ENCODE measurements at regions not wholly inside any gene's neighbourhood (a gene's known extent, or its start where the extent isn't known, plus 50 kb on each side); places are given as distances from the start of the nearest gene placed in this dataset.

- no peak for DNase-seq (ENCODE audit: low read depth in 4 of 4, low spot score in 3 of 4)
These were observed 836.5 kb upstream of the CXADR start for GRCh38 chr21:16676391-16676790.

- DNase-seq (ENCODE audit: low read depth in 4 of 4, low spot score in 3 of 4) = no peak
These were observed 834.2 kb upstream of the CXADR start for GRCh38 chr21:16678429-16679160.

- no peak for DNase-seq (ENCODE audit: low read depth in 4 of 4, low spot score in 3 of 4)
These were observed 817.8 kb upstream of the CXADR start for GRCh38 chr21:16695074-16695473.

GRCh38 chr21:16707274-16707673 is 805.6 kb upstream of the CXADR start:
- DNase-seq (ENCODE audit: low read depth in 4 of 4, low spot score in 3 of 4) = no peak

- no peak for DNase-seq (ENCODE audit: low read depth in 4 of 4, low spot score in 3 of 4)
These were observed 804.6 kb upstream of the CXADR start for GRCh38 chr21:16708101-16708835.

- no peak for DNase-seq (ENCODE audit: low read depth in 4 of 4, low spot score in 3 of 4)
These were observed 802.8 kb upstream of the CXADR start for GRCh38 chr21:16709866-16710550.

- no peak for DNase-seq (ENCODE audit: low read depth in 4 of 4, low spot score in 3 of 4)
These were observed 801.1 kb upstream of the CXADR start for GRCh38 chr21:16711757-16712156.

- DNase-seq (ENCODE audit: low read depth in 4 of 4, low spot score in 3 of 4) = no peak
These were observed 799.3 kb upstream of the CXADR start for GRCh38 chr21:16713331-16714117.

GRCh38 chr21:16740511-16740910 is 772.3 kb upstream of the CXADR start:
- no peak for DNase-seq (ENCODE audit: low read depth in 4 of 4, low spot score in 3 of 4)

GRCh38 chr21:16741141-16741665 is 771.6 kb upstream of the CXADR start:
- no peak for DNase-seq (ENCODE audit: low read depth in 4 of 4, low spot score in 3 of 4)

- DNase-seq (ENCODE audit: low read depth in 4 of 4, low spot score in 3 of 4) = no peak
These were observed 770.7 kb upstream of the CXADR start for GRCh38 chr21:16742131-16742641.

GRCh38 chr21:16742741-16743140 is 770.1 kb upstream of the CXADR start:
- no peak for DNase-seq (ENCODE audit: low read depth in 4 of 4, low spot score in 3 of 4)

- no peak for DNase-seq (ENCODE audit: low read depth in 4 of 4, low spot score in 3 of 4)
These were observed 769.5 kb upstream of the CXADR start for GRCh38 chr21:16743317-16743716.

GRCh38 chr21:16750926-16751325 is 761.9 kb upstream of the CXADR start:
- no peak for DNase-seq (ENCODE audit: low read depth in 4 of 4, low spot score in 3 of 4)

GRCh38 chr21:16751695-16752474 is 761.0 kb upstream of the CXADR start:
- no peak for DNase-seq (ENCODE audit: low read depth in 4 of 4, low spot score in 3 of 4)

GRCh38 chr21:16752475-16752857 is 760.4 kb upstream of the CXADR start:
- DNase-seq (ENCODE audit: low read depth in 4 of 4, low spot score in 3 of 4) = no peak

GRCh38 chr21:16755061-16755460 is 757.8 kb upstream of the CXADR start:
- no peak for DNase-seq (ENCODE audit: low read depth in 4 of 4, low spot score in 3 of 4)

GRCh38 chr21:16767201-16767600 is 745.6 kb upstream of the CXADR start:
- no peak for DNase-seq (ENCODE audit: low read depth in 4 of 4, low spot score in 3 of 4)

GRCh38 chr21:16768096-16768495 is 744.7 kb upstream of the CXADR start:
- DNase-seq (ENCODE audit: low read depth in 4 of 4, low spot score in 3 of 4) = no peak

GRCh38 chr21:16770266-16770665 is 742.6 kb upstream of the CXADR start:
- DNase-seq (ENCODE audit: low read depth in 4 of 4, low spot score in 3 of 4) = no peak

Data from left renal pelvis (tissue), 4 donors.